ENCODE measurements at regions not wholly inside any gene's neighbourhood (a gene's known extent, or its start where the extent isn't known, plus 50 kb on each side); places are given as distances from the start of the nearest gene placed in this dataset.

DNA sequence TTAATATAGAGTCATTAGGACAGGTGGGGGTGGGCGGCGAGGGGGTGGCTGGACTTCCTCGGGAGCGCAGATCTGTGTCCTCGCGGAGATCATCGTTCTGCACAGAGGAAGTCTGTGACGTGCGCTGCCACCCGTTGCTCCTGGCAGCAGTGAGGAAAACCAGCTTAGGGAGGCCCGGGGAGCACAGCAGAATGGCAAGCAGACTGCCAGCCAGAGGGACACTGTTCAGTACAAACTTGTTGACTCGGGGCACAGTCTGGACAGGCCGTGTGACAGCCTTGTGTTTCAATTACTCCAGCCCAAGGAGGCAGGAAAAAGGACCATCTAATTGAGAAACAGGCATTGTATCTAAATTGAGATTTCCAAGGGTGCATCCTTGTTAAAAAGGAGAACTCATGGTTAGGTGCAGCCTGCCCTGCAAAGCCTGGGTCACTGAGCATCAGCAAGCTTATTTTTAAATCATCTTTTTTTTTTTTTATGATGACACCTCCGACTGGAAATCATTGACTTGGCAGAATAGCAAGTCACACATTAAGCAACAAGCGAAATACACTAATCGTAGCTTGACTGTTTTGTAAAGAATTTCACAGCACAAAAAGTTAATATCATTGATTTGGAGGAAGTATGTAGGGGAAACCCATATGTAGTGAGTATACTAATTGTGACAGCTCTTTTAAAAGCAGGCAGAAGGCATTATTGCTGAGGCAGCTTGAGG lies 512.0 kb upstream of the FAT1 start:
- TF ChIP-seq, protein P1, sequence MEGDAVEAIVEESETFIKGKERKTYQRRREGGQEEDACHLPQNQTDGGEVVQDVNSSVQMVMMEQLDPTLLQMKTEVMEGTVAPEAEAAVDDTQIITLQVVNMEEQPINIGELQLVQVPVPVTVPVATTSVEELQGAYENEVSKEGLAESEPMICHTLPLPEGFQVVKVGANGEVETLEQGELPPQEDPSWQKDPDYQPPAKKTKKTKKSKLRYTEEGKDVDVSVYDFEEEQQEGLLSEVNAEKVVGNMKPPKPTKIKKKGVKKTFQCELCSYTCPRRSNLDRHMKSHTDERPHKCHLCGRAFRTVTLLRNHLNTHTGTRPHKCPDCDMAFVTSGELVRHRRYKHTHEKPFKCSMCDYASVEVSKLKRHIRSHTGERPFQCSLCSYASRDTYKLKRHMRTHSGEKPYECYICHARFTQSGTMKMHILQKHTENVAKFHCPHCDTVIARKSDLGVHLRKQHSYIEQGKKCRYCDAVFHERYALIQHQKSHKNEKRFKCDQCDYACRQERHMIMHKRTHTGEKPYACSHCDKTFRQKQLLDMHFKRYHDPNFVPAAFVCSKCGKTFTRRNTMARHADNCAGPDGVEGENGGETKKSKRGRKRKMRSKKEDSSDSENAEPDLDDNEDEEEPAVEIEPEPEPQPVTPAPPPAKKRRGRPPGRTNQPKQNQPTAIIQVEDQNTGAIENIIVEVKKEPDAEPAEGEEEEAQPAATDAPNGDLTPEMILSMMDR (IDR thresholded peaks at IDR 0.05) = no peak
- no peak for TF ChIP-seq EZH2 (IDR thresholded peaks at IDR 0.05)

Measured in neural progenitor cell (in vitro differentiated cells).